HG03280 (cell line): ENCODE measurements at regions not wholly inside any gene's neighbourhood (a gene's known extent, or its start where the extent isn't known, plus 50 kb on each side); places are given as distances from the start of the nearest gene placed in this dataset.
"Not testable (repeated sequence)": the region's sequence is repeated elsewhere in the genome, so short reads cannot be mapped to it uniquely, and the experiment has no call there.

Source experiments
- ATAC-seq: cut with Tn5 transposase; IDR thresholded peaks from one replicate; pipeline ENCODE4 v1.9.1; 2021; ENCODE audit warnings: mild to moderate bottlenecking, moderate library complexity; ENCODE audit not compliant: unreplicated experiment

DNA sequence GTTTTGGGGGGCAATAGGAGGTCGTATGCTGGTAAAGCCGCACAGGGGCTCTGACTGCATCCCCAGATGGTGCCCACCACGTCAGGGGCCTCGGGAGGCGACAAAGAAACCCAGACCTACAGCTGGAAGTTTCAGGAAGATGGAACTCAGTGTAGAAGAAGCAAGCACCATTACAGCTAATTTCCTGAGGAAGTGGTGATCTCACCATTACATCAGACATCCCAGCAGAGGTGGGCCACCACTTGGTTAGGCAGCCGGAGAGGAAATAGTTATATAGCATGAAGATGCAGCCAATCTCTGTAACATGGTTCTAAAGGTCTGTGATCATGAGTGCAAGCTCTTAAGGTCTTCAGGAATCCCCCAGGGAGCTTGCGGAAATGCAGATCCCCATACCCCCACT lies 127.3 kb upstream of the PCBD1 start:
- no peak for ATAC-seq

GRCh38 chr10:71020061-71020460 lies 131.7 kb upstream of the PCBD1 start:
- not testable (repeated sequence) for ATAC-seq

DNA sequence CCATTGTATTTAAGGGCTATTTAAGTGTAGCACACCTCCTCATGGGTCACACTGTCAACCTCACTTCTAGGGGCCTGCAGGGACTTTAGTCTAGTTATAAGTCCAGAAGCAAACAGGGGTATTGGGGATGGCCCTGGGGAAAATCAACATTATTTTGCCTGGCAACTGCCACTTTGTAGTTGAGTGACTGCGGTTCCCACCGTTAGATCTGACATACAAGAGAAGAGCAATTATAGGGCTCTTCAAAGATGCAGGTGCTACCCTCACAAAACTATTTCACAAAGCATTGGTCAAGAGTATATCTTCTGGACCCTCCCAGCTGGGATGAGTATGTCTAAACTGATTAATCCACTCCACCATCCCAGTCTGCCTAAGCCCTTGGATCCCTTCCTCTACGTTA lies 133.0 kb upstream of the PCBD1 start:
- ATAC-seq, result no peak

DNA sequence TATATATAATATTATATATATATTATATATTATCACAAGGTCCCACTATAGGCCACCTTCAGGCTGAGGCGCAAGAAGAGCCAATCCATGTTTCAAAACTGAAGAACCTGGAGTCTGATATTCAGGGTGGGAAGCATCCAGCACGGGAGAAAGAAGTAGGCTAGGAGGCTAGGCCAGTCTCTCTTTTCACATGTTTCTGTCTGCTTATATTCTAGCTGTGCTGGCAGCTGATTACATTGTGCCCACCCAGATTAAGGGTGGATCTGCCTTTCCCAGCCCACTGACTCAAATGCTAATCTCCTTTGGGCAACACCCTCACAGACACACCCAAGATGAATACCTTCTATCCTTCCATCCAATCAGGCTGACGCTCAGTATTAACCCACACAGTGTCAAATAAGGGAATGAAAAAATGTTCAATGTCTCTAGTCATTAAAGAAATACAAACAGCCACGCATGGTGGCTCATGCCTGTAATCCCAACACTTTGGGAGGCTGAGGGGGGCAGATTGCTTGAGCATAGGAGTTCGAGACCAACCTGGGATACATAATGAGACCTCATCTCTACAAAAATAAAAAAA lies 135.4 kb upstream of the PCBD1 start:
- no peak for ATAC-seq

- no peak for ATAC-seq
Observed at GRCh38 chr10:71024490-71024889, 136.1 kb upstream of the PCBD1 start.

GRCh38 chr10:71025535-71025934 lies 137.2 kb upstream of the PCBD1 start:
- ATAC-seq, result no peak

DNA sequence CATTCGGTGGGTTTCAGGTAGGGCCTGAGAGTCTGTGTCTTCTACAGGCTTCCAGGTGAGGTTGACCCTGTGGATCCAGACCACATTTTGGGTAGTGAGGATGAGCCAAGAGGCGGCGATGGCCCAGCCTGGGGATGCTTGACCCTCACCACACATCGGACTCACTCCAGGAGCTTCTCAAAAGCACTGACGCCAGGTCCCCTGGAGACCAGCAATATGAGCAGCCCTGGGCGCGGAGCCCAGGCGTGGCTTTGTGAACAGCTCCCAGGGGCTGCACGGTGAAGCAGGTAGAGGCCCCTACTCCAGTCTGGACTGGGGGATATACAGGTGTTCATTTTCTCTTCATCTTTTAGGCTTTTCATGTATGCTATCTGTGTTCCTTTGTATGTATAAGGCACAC lies 139.7 kb upstream of the PCBD1 start:
- ATAC-seq, result no peak

- ATAC-seq, result no peak
Observed at GRCh38 chr10:71029411-71029892, 141.1 kb upstream of the PCBD1 start.

- no peak for ATAC-seq
Observed at GRCh38 chr10:71029907-71030306, 141.5 kb upstream of the PCBD1 start.

DNA sequence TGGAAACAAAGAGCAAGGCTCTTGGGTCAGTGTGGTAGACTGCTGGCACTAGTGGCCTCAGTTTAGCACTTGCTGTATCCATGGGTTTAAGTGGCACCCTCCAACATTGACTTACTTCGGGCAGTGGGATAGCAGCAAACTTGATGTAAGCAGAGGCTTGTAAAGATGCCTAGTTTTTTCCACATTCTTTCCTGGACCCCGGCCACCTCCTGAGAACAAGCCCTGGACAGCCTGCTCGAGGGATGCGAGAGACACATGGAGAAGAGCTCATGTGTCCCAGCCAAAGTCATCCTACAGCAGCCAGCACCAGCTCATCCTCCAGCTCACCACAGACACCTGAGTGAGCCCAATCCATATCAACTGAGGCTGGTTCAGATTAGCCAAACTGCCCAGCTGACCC lies 142.7 kb upstream of the PCBD1 start:
- no peak for ATAC-seq

DNA sequence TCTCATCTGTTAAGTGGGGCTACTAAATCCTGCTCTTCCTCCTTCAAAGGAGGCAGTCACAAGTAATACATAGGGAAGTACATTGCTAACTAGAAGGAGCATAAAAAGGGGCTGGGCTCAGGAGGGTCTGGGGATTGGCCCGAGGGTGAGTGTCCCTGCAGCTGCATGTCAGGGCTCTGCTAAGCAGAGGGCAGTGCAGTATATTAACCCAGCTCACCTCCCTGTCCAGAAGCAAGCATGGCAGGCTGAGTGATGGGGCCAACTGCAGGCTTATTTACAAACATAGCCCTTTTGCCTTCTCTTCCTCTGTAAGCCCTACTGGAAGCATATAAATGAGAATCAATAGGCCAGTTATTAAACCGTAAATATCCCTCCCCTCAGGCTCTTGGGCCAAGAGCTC lies 143.2 kb upstream of the PCBD1 start:
- no peak for ATAC-seq

- ATAC-seq, result no peak
Observed at GRCh38 chr10:71032887-71033286, 144.5 kb upstream of the PCBD1 start.

DNA sequence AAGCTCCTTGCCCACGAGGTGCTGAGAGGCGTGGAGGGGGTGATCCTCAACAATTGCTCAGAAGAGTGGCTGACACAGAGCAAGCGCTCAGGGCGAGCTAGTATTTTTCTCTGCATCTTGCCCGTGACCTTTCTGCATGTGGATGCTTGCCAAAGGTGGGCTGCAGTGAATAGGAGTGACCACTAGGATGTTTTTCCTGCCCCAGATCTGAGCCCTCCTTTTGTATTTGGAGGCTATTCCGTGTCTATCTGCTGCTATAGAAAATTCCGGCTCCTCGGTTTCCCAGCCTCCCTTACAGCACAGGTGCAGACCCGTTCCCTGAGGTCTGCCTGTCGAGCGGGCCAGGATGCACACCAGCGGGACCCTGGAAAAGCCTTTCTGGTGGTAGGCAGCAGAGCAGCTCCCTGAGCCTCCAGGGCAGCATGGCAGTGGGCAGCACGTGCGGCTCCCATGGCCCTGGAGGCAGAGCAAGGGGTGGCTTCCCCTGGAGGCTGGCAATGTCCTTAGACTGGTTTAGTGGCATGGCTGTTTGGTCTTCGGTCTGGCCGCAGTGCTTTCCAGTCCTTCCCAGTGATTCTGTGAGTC lies 145.1 kb upstream of the PCBD1 start:
- ATAC-seq, result no peak

DNA sequence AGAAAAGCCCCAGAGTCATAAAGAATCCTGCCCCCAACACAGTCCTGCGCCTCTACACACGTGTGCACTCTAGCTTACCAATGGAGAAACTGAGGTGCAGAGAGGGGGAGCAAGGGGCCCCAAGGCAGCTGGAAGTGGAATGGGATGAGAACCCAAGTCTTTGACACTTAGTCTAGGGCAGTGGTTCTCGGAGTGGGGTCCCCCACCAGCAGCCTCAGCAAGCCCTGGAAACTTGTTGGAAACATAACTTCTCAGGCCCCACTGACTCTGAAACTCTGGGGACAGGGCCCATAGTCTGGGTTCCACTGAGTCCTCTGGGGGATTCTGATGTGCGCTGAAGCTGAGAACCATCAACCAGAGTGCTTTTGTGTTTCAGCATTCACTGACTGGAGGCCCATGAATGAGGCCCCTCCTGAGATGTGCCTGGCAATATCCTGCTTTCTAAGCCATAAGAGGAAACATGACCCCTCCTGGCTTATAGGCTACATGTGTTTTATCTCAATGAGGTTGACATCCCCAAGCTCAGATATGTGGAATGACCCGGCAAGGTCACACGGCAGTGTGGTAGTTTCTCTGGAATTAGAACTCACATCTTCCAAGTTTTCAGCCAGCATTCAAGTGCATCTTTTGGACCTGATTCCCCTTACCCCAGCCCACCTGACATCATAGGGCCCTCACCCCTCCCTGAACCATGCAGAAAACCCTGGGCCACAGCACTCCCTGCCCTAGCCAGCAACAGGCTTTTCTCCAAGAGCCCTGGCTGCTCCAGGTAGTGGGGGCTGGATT lies 147.3 kb upstream of the PCBD1 start:
- ATAC-seq, result no peak

DNA sequence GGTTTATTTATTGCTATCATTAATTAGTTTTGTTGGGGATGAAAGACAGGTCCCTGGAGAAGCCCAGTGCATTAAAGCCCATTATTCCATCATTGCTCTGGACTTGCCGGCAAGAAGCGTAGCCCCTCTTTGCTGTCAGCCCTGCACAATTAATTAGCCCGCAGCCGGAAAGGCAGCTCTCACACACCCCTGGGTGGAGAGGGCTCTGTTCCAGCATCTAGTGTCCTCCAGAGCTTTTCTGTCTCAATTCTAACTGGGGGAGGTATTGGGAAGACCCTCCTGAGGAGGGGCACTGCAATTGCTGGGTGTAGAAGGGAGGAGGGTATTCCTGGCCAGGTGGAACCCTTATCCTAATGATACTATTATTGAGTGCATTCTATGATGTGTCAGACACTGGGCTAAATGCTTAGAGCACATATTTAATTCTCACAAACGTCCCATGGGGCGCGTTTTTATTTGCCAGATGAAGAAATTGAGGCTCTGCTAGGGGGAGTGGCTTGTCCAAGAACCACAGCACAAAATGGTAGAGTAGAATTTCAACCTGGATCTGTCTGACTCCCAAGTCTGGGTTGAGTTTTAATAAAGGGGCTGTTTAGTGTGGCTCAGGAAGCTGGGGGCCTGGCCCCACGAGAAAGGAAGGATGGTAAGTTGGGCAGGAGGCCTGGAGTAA lies 148.1 kb upstream of the PCBD1 start:
- no peak for ATAC-seq

DNA sequence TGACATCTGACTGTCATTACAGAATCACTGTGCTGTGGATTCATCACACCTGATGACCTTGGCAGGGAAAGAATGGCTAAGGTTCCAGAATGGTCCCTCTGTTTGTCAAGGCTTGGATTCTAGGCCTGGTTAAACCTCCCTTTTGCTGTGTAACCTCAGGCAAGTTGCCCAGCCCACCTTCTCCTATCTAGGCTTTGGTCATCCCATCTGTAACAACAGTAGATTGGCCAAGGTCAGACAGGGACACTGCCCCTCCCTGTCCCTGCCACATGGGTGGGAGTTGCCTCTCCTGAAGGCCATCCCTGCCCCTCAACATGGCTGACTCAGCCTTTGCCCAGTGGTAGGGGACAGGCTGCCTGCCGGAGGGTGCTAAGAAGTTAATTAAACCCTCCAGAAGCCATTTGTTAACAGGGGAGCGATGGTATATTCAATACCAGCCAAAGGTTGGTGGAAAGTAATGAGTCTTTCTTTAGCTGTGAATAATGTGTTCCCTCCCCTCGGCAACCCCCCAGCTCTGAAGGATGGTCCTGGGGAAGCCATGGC lies 149.8 kb upstream of the PCBD1 start:
- ATAC-seq, result no peak

GRCh38 chr10:71038921-71039320 lies 150.6 kb upstream of the PCBD1 start:
- no peak for ATAC-seq

DNA sequence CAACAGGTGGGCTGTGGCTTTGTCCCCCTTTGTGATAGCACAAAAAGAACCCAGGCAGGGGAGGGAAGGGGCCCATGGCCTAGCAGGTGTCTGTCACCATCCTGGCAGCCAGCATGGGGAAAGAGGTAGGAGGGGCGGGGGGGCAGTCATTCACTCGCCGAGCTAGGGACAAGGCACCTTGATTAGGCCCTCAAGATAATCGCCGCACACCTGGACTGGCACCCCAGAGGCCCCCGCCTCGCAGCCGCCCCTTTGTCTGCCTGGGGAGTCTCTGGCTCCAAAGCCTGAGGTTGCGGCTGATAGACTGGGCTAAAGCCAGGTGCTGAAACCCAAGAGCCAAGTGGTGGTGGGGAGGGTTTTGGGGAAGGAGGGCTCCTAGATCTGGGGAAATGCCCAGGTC lies 151.2 kb upstream of the PCBD1 start:
- ATAC-seq, result no peak

DNA sequence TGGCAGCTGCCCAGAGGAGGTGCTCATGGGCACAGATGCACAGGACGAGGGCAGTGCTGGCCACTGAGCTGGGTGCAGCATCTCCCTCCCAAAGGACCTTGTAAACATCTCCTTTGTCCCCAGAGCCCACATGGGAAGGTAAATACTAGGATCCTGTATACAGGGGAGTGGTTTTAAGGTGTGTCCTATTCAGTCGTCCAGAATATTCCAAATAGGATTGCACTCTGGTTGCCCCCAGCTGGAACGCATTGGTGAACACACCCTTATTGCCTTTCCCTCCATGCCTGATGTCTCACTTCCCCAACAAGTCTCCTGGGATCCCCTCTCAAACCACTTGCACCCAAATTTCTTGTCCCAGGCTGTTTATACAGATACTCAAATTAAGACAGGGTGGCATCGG lies 152.0 kb upstream of the PCBD1 start:
- no peak for ATAC-seq

- ATAC-seq, result no peak
Observed at GRCh38 chr10:71040846-71041605, 152.7 kb upstream of the PCBD1 start.

DNA sequence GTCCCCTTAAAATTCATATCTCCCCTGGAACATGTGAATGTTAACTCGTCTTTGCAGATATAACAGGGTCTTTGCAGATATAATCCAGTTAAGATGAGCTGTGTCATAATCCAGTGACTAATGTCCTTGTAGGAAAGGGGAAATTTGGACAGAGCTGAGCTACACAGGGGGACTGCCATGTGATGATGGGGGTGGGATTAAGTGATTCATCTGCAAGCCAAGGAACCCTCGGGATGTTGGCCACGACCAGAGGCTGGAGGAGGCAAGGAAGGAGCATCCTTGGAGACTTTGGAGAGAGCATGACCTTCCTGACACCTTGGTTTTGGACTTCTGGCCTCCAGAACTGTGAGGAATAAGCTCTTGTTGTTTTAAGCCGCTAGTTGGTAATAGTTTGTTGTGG lies 153.9 kb upstream of the PCBD1 start:
- no peak for ATAC-seq
